ENCODE measurements at regions not wholly inside any gene's neighbourhood (a gene's known extent, or its start where the extent isn't known, plus 50 kb on each side); places are given as distances from the start of the nearest gene placed in this dataset.

- H3K9me3 Mint-ChIP-seq = no peaks in the 10 kb centered on the region
Observed at GRCh38 chr13:77449265-77449664, 86.2 kb upstream of the SCEL start.

GRCh38 chr13:77448689-77449088, 86.8 kb upstream of the SCEL start:
- POLR2A ChIA-PET = no interaction called here
- H3K27ac Mint-ChIP-seq = no peak overlapping the region
- H3K9me3 Mint-ChIP-seq = no peaks in the 10 kb centered on the region
- DNase-seq = no peak
- peaks cover 0 to 13% (median 3%) of the 10 kb centered on the region in 5 donors for H3K27me3 Mint-ChIP-seq
- peaks cover 0 to 10% (median 2%) of the 10 kb centered on the region in 4 donors for H3K4me1 Mint-ChIP-seq
- ATAC-seq = no peak
- H3K4me3 Mint-ChIP-seq = no peak overlapping the region
- H3K36me3 Mint-ChIP-seq = no peaks in the 10 kb centered on the region

More at GRCh38 chr13:77449265-77449664, 86.2 kb upstream of the SCEL start:
- POLR2A ChIA-PET = no interaction called here
- no peak overlapping the region for H3K4me3 Mint-ChIP-seq
- peaks cover 0 to 13% (median 3%) of the 10 kb centered on the region in 5 donors for H3K27me3 Mint-ChIP-seq
- ATAC-seq (no peak), DNase-seq (no peak)
- H3K27ac Mint-ChIP-seq = no peak overlapping the region
- H3K4me1 Mint-ChIP-seq = peaks cover 0 to 10% (median 2%) of the 10 kb centered on the region in 4 donors
- no peaks in the 10 kb centered on the region for H3K36me3 Mint-ChIP-seq

GRCh38 chr13:77443511-77443910, 92.0 kb upstream of the SCEL start:
- Mint-ChIP-seq H3K9me3 (peaks cover 0 to 8% (median 2%) of the 10 kb centered on the region in 9 donors), H3K4me1 (peaks cover 0 to 10% (median 2%) of the 10 kb centered on the region in 4 donors), H3K36me3 (peaks cover 0 to under 1% (median 0%) of the 10 kb centered on the region in 3 donors), H3K4me3 (no peak overlapping the region), H3K27ac (no peak overlapping the region), H3K27me3 (peaks cover 0 to 16% (median 3%) of the 10 kb centered on the region in 5 donors)
- DNase-seq = no peak
- POLR2A ChIA-PET = no interaction called here
- no peak for ATAC-seq

- Mint-ChIP-seq H3K9me3 (peaks cover 0 to 12% (median 3%) of the 10 kb centered on the region in 9 donors), H3K4me3 (no peak overlapping the region), H3K36me3 (peaks cover 0 to 3% (median 0%) of the 10 kb centered on the region in 3 donors), H3K27ac (no peak overlapping the region), H3K4me1 (no peaks in the 10 kb centered on the region), H3K27me3 (peaks cover 0 to 7% (median 0%) of the 10 kb centered on the region in 5 donors)
- DNase-seq = no peak
- ATAC-seq = no peak
- POLR2A ChIA-PET = no interaction called here
Observed at GRCh38 chr13:77437267-77437666, 98.2 kb upstream of the SCEL start.

- Mint-ChIP-seq H3K36me3 (peaks cover 0 to 3% (median under 1%) of the 10 kb centered on the region in 3 donors), H3K4me3 (no peak overlapping the region), H3K27ac (no peak overlapping the region), H3K27me3 (peaks cover 0 to 5% (median 0%) of the 10 kb centered on the region in 5 donors), H3K9me3 (peaks cover 0 to 12% (median 3%) of the 10 kb centered on the region in 9 donors), H3K4me1 (peaks cover 0 to 4% (median 0%) of the 10 kb centered on the region in 4 donors)
- POLR2A ChIA-PET = no interaction called here
- ATAC-seq (no peak), DNase-seq (no peak)
Observed at GRCh38 chr13:77434289-77434688, 101.2 kb upstream of the SCEL start.

- POLR2A ChIA-PET = no interaction called here
- H3K9me3 Mint-ChIP-seq = peaks cover 0 to 3% (median 0%) of the 10 kb centered on the region in 9 donors
- H3K36me3 Mint-ChIP-seq = peaks cover 0 to 4% (median 0%) of the 10 kb centered on the region in 3 donors
- no peak for DNase-seq
- H3K4me1 Mint-ChIP-seq = peaks cover 0 to 4% (median 0%) of the 10 kb centered on the region in 4 donors
- H3K27me3 Mint-ChIP-seq = peaks cover 0 to 12% (median 3%) of the 10 kb centered on the region in 5 donors
- ATAC-seq = no peak
- no peak overlapping the region for H3K27ac Mint-ChIP-seq
- H3K4me3 Mint-ChIP-seq = no peak overlapping the region
Observed at GRCh38 chr13:77431449-77431848, 104.1 kb upstream of the SCEL start.

- H3K4me3 Mint-ChIP-seq = no peak overlapping the region
- peaks cover 0 to 4% (median 0%) of the 10 kb centered on the region in 4 donors for H3K4me1 Mint-ChIP-seq
- H3K9me3 Mint-ChIP-seq = peaks cover 0 to 2% (median 0%) of the 10 kb centered on the region in 9 donors
- no peak for ATAC-seq
- DNase-seq = no peak
- H3K27me3 Mint-ChIP-seq = peaks cover 0 to 11% (median 3%) of the 10 kb centered on the region in 5 donors
- POLR2A ChIA-PET = no interaction called here
- no peak overlapping the region for H3K27ac Mint-ChIP-seq
- peaks cover 0 to 4% (median 0%) of the 10 kb centered on the region in 3 donors for H3K36me3 Mint-ChIP-seq
Observed at GRCh38 chr13:77430377-77430951, 103.6 kb upstream of the MYCBP2 start.

- peaks cover 0 to 11% (median 3%) of the 10 kb centered on the region in 5 donors for H3K27me3 Mint-ChIP-seq
- H3K36me3 Mint-ChIP-seq = peaks cover 0 to 4% (median 0%) of the 10 kb centered on the region in 3 donors
- no peak overlapping the region for H3K27ac Mint-ChIP-seq
- no peak overlapping the region for H3K4me3 Mint-ChIP-seq
- H3K4me1 Mint-ChIP-seq = peaks cover 0 to 4% (median under 1%) of the 10 kb centered on the region in 4 donors
- POLR2A ChIA-PET = no interaction called here
- ATAC-seq = peak in 1 of 2 donors; percentile 33
- peaks cover 0 to 2% (median 0%) of the 10 kb centered on the region in 9 donors for H3K9me3 Mint-ChIP-seq
- DNase-seq = no peak
Observed at GRCh38 chr13:77429320-77430142, 102.6 kb upstream of the MYCBP2 start.

- no peak overlapping the region for H3K27ac Mint-ChIP-seq
Observed at GRCh38 chr13:77425705-77426104, 98.8 kb upstream of the MYCBP2 start.

GRCh38 chr13:77423296-77423695, 96.4 kb upstream of the MYCBP2 start:
- H3K27ac Mint-ChIP-seq = no peak overlapping the region
- peaks cover 0 to 6% (median 0%) of the 10 kb centered on the region in 9 donors for H3K9me3 Mint-ChIP-seq
- H3K27me3 Mint-ChIP-seq = peaks cover 0 to 11% (median 3%) of the 10 kb centered on the region in 5 donors
- H3K36me3 Mint-ChIP-seq = no peaks in the 10 kb centered on the region
- DNase-seq (no peak), ATAC-seq (no peak)
- peaks cover 0 to 2% (median under 1%) of the 10 kb centered on the region in 4 donors for H3K4me1 Mint-ChIP-seq
- POLR2A ChIA-PET = no interaction called here
- H3K4me3 Mint-ChIP-seq = no peak overlapping the region

More at GRCh38 chr13:77425705-77426104, 98.8 kb upstream of the MYCBP2 start:
- Mint-ChIP-seq H3K4me3 (no peak overlapping the region), H3K36me3 (peaks cover 0 to 4% (median 0%) of the 10 kb centered on the region in 3 donors), H3K27me3 (peaks cover 0 to 11% (median 3%) of the 10 kb centered on the region in 5 donors), H3K4me1 (peaks cover 0 to 4% (median 2%) of the 10 kb centered on the region in 4 donors), H3K9me3 (peaks cover 0 to 2% (median 0%) of the 10 kb centered on the region in 9 donors)
- DNase-seq = no peak
- POLR2A ChIA-PET = interaction anchor here (0.6 kb wide), 1 partner anchor 48 kb away, joined by 3 read pairs; no protein-coding TSS in a partner anchor
- ATAC-seq = no peak

GRCh38 chr13:77422724-77423123, 95.8 kb upstream of the MYCBP2 start:
- no peak for DNase-seq
- H3K9me3 Mint-ChIP-seq = peaks cover 0 to 6% (median 0%) of the 10 kb centered on the region in 9 donors
- ATAC-seq = no peak
- no peaks in the 10 kb centered on the region for H3K36me3 Mint-ChIP-seq
- peaks cover 0 to 11% (median 3%) of the 10 kb centered on the region in 5 donors for H3K27me3 Mint-ChIP-seq
- H3K4me1 Mint-ChIP-seq = peaks cover 0 to 2% (median under 1%) of the 10 kb centered on the region in 4 donors
- no peak overlapping the region for H3K27ac Mint-ChIP-seq
- no peak overlapping the region for H3K4me3 Mint-ChIP-seq
- POLR2A ChIA-PET = no interaction called here

- H3K36me3 Mint-ChIP-seq = no peaks in the 10 kb centered on the region
- DNase-seq (no peak), ATAC-seq (no peak)
- peaks cover 0 to 6% (median 0%) of the 10 kb centered on the region in 9 donors for H3K9me3 Mint-ChIP-seq
- peaks cover 0 to 1% (median 0%) of the 10 kb centered on the region in 5 donors for H3K27me3 Mint-ChIP-seq
- no peak overlapping the region for H3K27ac Mint-ChIP-seq
- peaks cover 0 to 23% (median 4%) of the 10 kb centered on the region in 4 donors for H3K4me1 Mint-ChIP-seq
- H3K4me3 Mint-ChIP-seq = no peak overlapping the region
- POLR2A ChIA-PET = interaction anchor here (0.6 kb wide), 1 partner anchor 43 kb away, joined by 3 read pairs; no protein-coding TSS in a partner anchor
Observed at GRCh38 chr13:77417897-77418296, 91.0 kb upstream of the MYCBP2 start.

All from naive thymus-derived CD8-positive, alpha-beta T cell (primary cell).